ENCODE measurements at regions not wholly inside any gene's neighbourhood (a gene's known extent, or its start where the extent isn't known, plus 50 kb on each side); places are given as distances from the start of the nearest gene placed in this dataset.

- Mint-ChIP-seq H3K27ac (no peak overlapping the region), H3K4me1 (no peaks in the 10 kb centered on the region), H3K27me3 (peaks cover 3% of the 10 kb centered on the region), H3K9me3 (ENCODE audit: insufficient read depth) (no peaks in the 10 kb centered on the region), H3K4me3 (no peak overlapping the region)
- CTCF ChIA-PET, result no interaction called here
- Histone ChIP-seq H3K79me2 (ENCODE audit: control insufficient read depth, insufficient read depth, low read length) (no peaks in the 10 kb centered on the region), H4K20me1 (ENCODE audit: control insufficient read depth, insufficient read depth, low read length, poor library complexity, severe bottlenecking) (no peaks in the 10 kb centered on the region), H3K4me2 (replicated peaks; ENCODE audit: low read depth, low read length, poor library complexity, severe bottlenecking) (no peak overlapping the region), H3K27me3 (replicated peaks in 1 of 4; ENCODE audit: control extremely low read depth in 1 of 4, control insufficient read depth in 3 of 4, insufficient read depth in 4 of 4, low read length in 3 of 4) (no peaks in the 10 kb centered on the region), H3K27ac (ENCODE audit: low read length in 2 of 2) (no peak overlapping the region), H3K36me3 (replicated peaks in 1 of 2; ENCODE audit: control extremely low read depth in 1 of 2, control insufficient read depth in 1 of 2, extremely low read depth in 1 of 2, insufficient read depth in 2 of 2, low read length in 1 of 2) (no peaks in the 10 kb centered on the region), H3K9me3 (ENCODE audit: control extremely low read depth in 1 of 3, control insufficient read depth in 2 of 3, insufficient read depth in 1 of 3, low read length in 2 of 3) (no peaks in the 10 kb centered on the region), H2AFZ (ENCODE audit: insufficient read depth, low read depth, low read length, poor library complexity, severe bottlenecking) (no peak overlapping the region), H3K4me1 (ENCODE audit: control insufficient read depth in 2 of 2, insufficient read depth in 2 of 2, low read length in 2 of 2) (no peaks in the 10 kb centered on the region), H3K9ac (ENCODE audit: low read length) (no peak overlapping the region), H3K4me3 (ENCODE audit: control extremely low read depth in 1 of 5, extremely low read depth in 1 of 5, insufficient read depth in 1 of 5, low read depth in 2 of 5, low read length in 4 of 5) (no peak overlapping the region)
- DNase-seq (no peak), ATAC-seq (ENCODE audit: low read depth) (no peak)
- POLR2A ChIA-PET, result no interaction called here
- TF ChIP-seq, protein P1, sequence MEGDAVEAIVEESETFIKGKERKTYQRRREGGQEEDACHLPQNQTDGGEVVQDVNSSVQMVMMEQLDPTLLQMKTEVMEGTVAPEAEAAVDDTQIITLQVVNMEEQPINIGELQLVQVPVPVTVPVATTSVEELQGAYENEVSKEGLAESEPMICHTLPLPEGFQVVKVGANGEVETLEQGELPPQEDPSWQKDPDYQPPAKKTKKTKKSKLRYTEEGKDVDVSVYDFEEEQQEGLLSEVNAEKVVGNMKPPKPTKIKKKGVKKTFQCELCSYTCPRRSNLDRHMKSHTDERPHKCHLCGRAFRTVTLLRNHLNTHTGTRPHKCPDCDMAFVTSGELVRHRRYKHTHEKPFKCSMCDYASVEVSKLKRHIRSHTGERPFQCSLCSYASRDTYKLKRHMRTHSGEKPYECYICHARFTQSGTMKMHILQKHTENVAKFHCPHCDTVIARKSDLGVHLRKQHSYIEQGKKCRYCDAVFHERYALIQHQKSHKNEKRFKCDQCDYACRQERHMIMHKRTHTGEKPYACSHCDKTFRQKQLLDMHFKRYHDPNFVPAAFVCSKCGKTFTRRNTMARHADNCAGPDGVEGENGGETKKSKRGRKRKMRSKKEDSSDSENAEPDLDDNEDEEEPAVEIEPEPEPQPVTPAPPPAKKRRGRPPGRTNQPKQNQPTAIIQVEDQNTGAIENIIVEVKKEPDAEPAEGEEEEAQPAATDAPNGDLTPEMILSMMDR (IDR thresholded peaks at IDR 0.05), result no peak
- no peak for TF ChIP-seq EZH2 (IDR thresholded peaks at IDR 0.05; ENCODE audit: borderline replicate concordance, insufficient read depth, low read depth, low read length, poor library complexity, severe bottlenecking)
- 92% methylated on average over 3 of the region's 3 CpGs for WGBS (ENCODE audit: insufficient coverage)
- intact Hi-C loops (cut with micrococcal nuclease), result no loop called here
Observed at GRCh38 chr1:78274814-78275213, 216.0 kb upstream of the PTGFR start.

- Histone ChIP-seq H2AFZ (ENCODE audit: insufficient read depth, low read depth, low read length, poor library complexity, severe bottlenecking) (no peak overlapping the region), H3K9me3 (ENCODE audit: control extremely low read depth in 1 of 3, control insufficient read depth in 2 of 3, insufficient read depth in 1 of 3, low read length in 2 of 3) (no peaks in the 10 kb centered on the region), H3K4me1 (ENCODE audit: control insufficient read depth in 2 of 2, insufficient read depth in 2 of 2, low read length in 2 of 2) (no peaks in the 10 kb centered on the region), H3K36me3 (replicated peaks in 1 of 2; ENCODE audit: control extremely low read depth in 1 of 2, control insufficient read depth in 1 of 2, extremely low read depth in 1 of 2, insufficient read depth in 2 of 2, low read length in 1 of 2) (no peaks in the 10 kb centered on the region), H3K4me3 (ENCODE audit: control extremely low read depth in 1 of 5, extremely low read depth in 1 of 5, insufficient read depth in 1 of 5, low read depth in 2 of 5, low read length in 4 of 5) (no peak overlapping the region), H3K9ac (ENCODE audit: low read length) (no peak overlapping the region), H3K27ac (ENCODE audit: low read length in 2 of 2) (no peak overlapping the region), H3K4me2 (replicated peaks; ENCODE audit: low read depth, low read length, poor library complexity, severe bottlenecking) (no peak overlapping the region), H3K79me2 (ENCODE audit: control insufficient read depth, insufficient read depth, low read length) (no peaks in the 10 kb centered on the region), H4K20me1 (ENCODE audit: control insufficient read depth, insufficient read depth, low read length, poor library complexity, severe bottlenecking) (no peaks in the 10 kb centered on the region), H3K27me3 (replicated peaks in 1 of 4; ENCODE audit: control extremely low read depth in 1 of 4, control insufficient read depth in 3 of 4, insufficient read depth in 4 of 4, low read length in 3 of 4) (no peaks in the 10 kb centered on the region)
- DNase-seq (no peak), ATAC-seq (ENCODE audit: low read depth) (no peak)
- H3K27me3 Mint-ChIP-seq, result peaks cover 3% of the 10 kb centered on the region
- intact Hi-C loops (cut with micrococcal nuclease), result no loop called here
- ChIA-PET POLR2A (no interaction called here), CTCF (no interaction called here)
- no peak overlapping the region for H3K4me3 Mint-ChIP-seq
- H3K9me3 Mint-ChIP-seq (ENCODE audit: insufficient read depth), result no peaks in the 10 kb centered on the region
- H3K27ac Mint-ChIP-seq, result no peak overlapping the region
- WGBS (ENCODE audit: insufficient coverage), result 67% methylated on average over 1 of the region's 2 CpGs
- TF ChIP-seq, protein P1 (IDR thresholded peaks at IDR 0.05), result no peak
- TF ChIP-seq EZH2 (IDR thresholded peaks at IDR 0.05; ENCODE audit: borderline replicate concordance, insufficient read depth, low read depth, low read length, poor library complexity, severe bottlenecking), result no peak
- H3K4me1 Mint-ChIP-seq, result no peaks in the 10 kb centered on the region
Observed at GRCh38 chr1:78275456-78275855, 215.3 kb upstream of the PTGFR start.

All from B cell (primary cell).